Lower lobe of right lung (tissue), 2 donors: ENCODE measurements at regions not wholly inside any gene's neighbourhood (a gene's known extent, or its start where the extent isn't known, plus 50 kb on each side); places are given as distances from the start of the nearest gene placed in this dataset.

Experiments
- ATAC-seq, 2 donors: fragments of 200-7000 bp; cut with Tn5 transposase; one replicate each; pipeline ENCODE4 v1.9.1; 2020 to 2022; ENCODE audit warnings: mild to moderate bottlenecking in 2 of 2, moderate library complexity in 2 of 2
- DNase-seq: peaks from one replicate; pipeline ENCODE4 v3.0.0-alpha.2; 2020
- H3K27ac ChIP-seq: fragments of 200-600 bp; one replicate; pipeline ENCODE4 v1.8.0; 2022
- H3K27me3 ChIP-seq: fragments of 200-600 bp; one replicate; pipeline ENCODE4 v1.8.0; 2022; ENCODE audit warnings: low read depth
- H3K36me3 ChIP-seq: fragments of 200-600 bp; one replicate; pipeline ENCODE4 v1.8.0; 2022; ENCODE audit warnings: mild to moderate bottlenecking
- H3K4me1 ChIP-seq: fragments of 200-600 bp; one replicate; pipeline ENCODE4 v1.8.0; 2022
- H3K4me3 ChIP-seq: fragments of 200-600 bp; one replicate; pipeline ENCODE4 v1.8.0; 2022; ENCODE audit warnings: mild to moderate bottlenecking
- H3K9me3 ChIP-seq: fragments of 200-600 bp; one replicate; pipeline ENCODE4 v1.8.0; 2022
- CTCF ChIP-seq: fragments of 200-600 bp; IDR thresholded peaks from one replicate; pipeline ENCODE4 v1.8.0; 2022; ENCODE audit warnings: antibody characterized with exemption, mild to moderate bottlenecking
- intact Hi-C: fragments of 100-400 bp; cut with DNase I; formaldehyde crosslinking; loops from one replicate; pipeline ENCODE4 v1.11.0; 2022
- donor health status: DM: no; HTN: yes; CAD: no; lungs with severe emphysema.

GRCh38 chr7:12456506-12456905, 52.8 kb upstream of the VWDE start:
- no peak overlapping the region for H3K27ac ChIP-seq
- DNase-seq (no peak), ATAC-seq (no peak)
- H3K36me3 ChIP-seq, result no peaks in the 10 kb centered on the region
- TF ChIP-seq CTCF, result no peak
- intact Hi-C loops, result no loop called here
- H3K4me3 ChIP-seq, result no peak overlapping the region
- no peaks in the 10 kb centered on the region for H3K9me3 ChIP-seq
- H3K4me1 ChIP-seq, result no peaks in the 10 kb centered on the region
- no peaks in the 10 kb centered on the region for H3K27me3 ChIP-seq

- ATAC-seq (peak; percentile 64 to 72), DNase-seq (no peak)
- H3K36me3 ChIP-seq, result no peaks in the 10 kb centered on the region
- H3K27ac ChIP-seq, result no peak overlapping the region
- TF ChIP-seq CTCF, result peak; percentile 61
- intact Hi-C loops, result no loop called here
- H3K4me3 ChIP-seq, result no peak overlapping the region
- no peaks in the 10 kb centered on the region for H3K9me3 ChIP-seq
- no peaks in the 10 kb centered on the region for H3K27me3 ChIP-seq
- no peaks in the 10 kb centered on the region for H3K4me1 ChIP-seq
Measured at GRCh38 chr7:12458520-12459131, 55.0 kb upstream of the VWDE start.

- ATAC-seq (no peak), DNase-seq (no peak)
- Histone ChIP-seq H3K4me1 (no peaks in the 10 kb centered on the region), H3K27me3 (no peaks in the 10 kb centered on the region), H3K36me3 (no peaks in the 10 kb centered on the region), H3K4me3 (no peak overlapping the region), H3K9me3 (no peaks in the 10 kb centered on the region), H3K27ac (no peak overlapping the region)
- intact Hi-C loops, result no loop called here
- TF ChIP-seq CTCF, result no peak
Measured at GRCh38 chr7:12467837-12468236, 64.2 kb upstream of the VWDE start.

- no peak for TF ChIP-seq CTCF
- DNase-seq, result no peak
- Histone ChIP-seq H3K27ac (no peak overlapping the region), H3K9me3 (no peaks in the 10 kb centered on the region), H3K4me1 (no peaks in the 10 kb centered on the region), H3K36me3 (no peaks in the 10 kb centered on the region), H3K4me3 (no peak overlapping the region), H3K27me3 (no peaks in the 10 kb centered on the region)
- intact Hi-C loops, result no loop called here
- ATAC-seq, result no peak
Measured at GRCh38 chr7:12469568-12469967, 65.9 kb upstream of the VWDE start.

GRCh38 chr7:12470930-12471329, 67.3 kb upstream of the VWDE start:
- ATAC-seq (no peak), DNase-seq (no peak)
- H3K27ac ChIP-seq, result no peak overlapping the region
- H3K4me1 ChIP-seq, result no peaks in the 10 kb centered on the region
- H3K27me3 ChIP-seq, result no peaks in the 10 kb centered on the region
- no peak overlapping the region for H3K4me3 ChIP-seq
- TF ChIP-seq CTCF, result no peak
- intact Hi-C loops, result no loop called here
- H3K9me3 ChIP-seq, result no peaks in the 10 kb centered on the region
- H3K36me3 ChIP-seq, result no peaks in the 10 kb centered on the region

GRCh38 chr7:12474035-12474434, 70.4 kb upstream of the VWDE start:
- Histone ChIP-seq H3K36me3 (no peaks in the 10 kb centered on the region), H3K9me3 (no peaks in the 10 kb centered on the region), H3K27me3 (no peaks in the 10 kb centered on the region), H3K27ac (no peak overlapping the region), H3K4me1 (no peaks in the 10 kb centered on the region), H3K4me3 (no peak overlapping the region)
- ATAC-seq, result no peak
- DNase-seq, result no peak
- no peak for TF ChIP-seq CTCF
- intact Hi-C loops, result no loop called here
